IMR-90 (cell line): ENCODE measurements at regions not wholly inside any gene's neighbourhood (a gene's known extent, or its start where the extent isn't known, plus 50 kb on each side); places are given as distances from the start of the nearest gene placed in this dataset.

Experiments used
- ATAC-seq: fragments of 200-7000 bp; cut with Tn5 transposase; 2 replicates; pipeline ENCODE4 v1.9.1; 2020; ENCODE audit warnings: low read depth, mild to moderate bottlenecking, moderate library complexity
- BruUV-seq: library from RNA; stranded (reverse); fragments of 400-500 nt; replicated peaks from 2 replicates; lab custom pipeline; 2021; lab: Mats Ljungman, UMichigan
- CTCF ChIA-PET: fragments of 300-600 bp; formaldehyde crosslinking; extraction: SDS; loops from one replicate; lab custom pipeline; 2021; ENCODE audit warnings: antibody characterized with exemption; lab: Yijun Ruan, JAX
- POLR2A ChIA-PET: fragments of 300-600 bp; sonication (Branson Sonifier 250); formaldehyde crosslinking; loops from one replicate; lab custom pipeline; 2022; ENCODE audit warnings: antibody characterized with exemption; ENCODE audit not compliant: unreplicated experiment; lab: Charles Lee
- DNase-seq: peaks from one replicate; pipeline ENCODE4 v3.0.0; 2013
- H2AFZ ChIP-seq: replicated peaks from 2 replicates; pipeline ENCODE3; 2013; ENCODE audit warnings: low read length, mild to moderate bottlenecking; ENCODE audit not compliant: poor library complexity
- H2AK5ac ChIP-seq: 2 replicates; pipeline ENCODE4 v1.6.1; 2013; ENCODE audit warnings: low read depth, low read length, inconsistent platforms
- H2AK9ac ChIP-seq: replicated peaks from 2 replicates; pipeline ENCODE3; 2013; ENCODE audit warnings: mild to moderate bottlenecking, low read depth, low read length, moderate library complexity; ENCODE audit not compliant: poor library complexity
- H2BK120ac ChIP-seq: 2 replicates; pipeline ENCODE4 v1.6.1; 2013; ENCODE audit warnings: low read depth, low read length, inconsistent platforms
- H2BK15ac ChIP-seq: 3 replicates; pipeline ENCODE4 v1.6.1; 2013; ENCODE audit warnings: low read depth, low read length, inconsistent platforms
- H2BK20ac ChIP-seq: 2 replicates; pipeline ENCODE4 v1.6.1; 2013; ENCODE audit warnings: low read depth, mild to moderate bottlenecking, inconsistent platforms, low read length, moderate library complexity
- H2BK5ac ChIP-seq: 2 replicates; pipeline ENCODE4 v1.6.1; 2013; ENCODE audit warnings: mild to moderate bottlenecking, low read depth, low read length, inconsistent platforms; ENCODE audit not compliant: poor library complexity, severe bottlenecking
- H3K14ac ChIP-seq: replicated peaks from 2 replicates; pipeline ENCODE4 v1.6.1; 2013; ENCODE audit warnings: low read depth, low read length, inconsistent platforms
- H3K18ac ChIP-seq: 2 replicates; pipeline ENCODE4 v1.6.1; 2013; ENCODE audit warnings: low read depth, low read length, control low read depth
- H3K23ac ChIP-seq: 2 replicates; pipeline ENCODE4 v1.6.1; 2013; ENCODE audit warnings: low read depth, low read length, inconsistent platforms
- H3K27ac ChIP-seq: 2 replicates; pipeline ENCODE4 v1.5.1; 2013; ENCODE audit warnings: mild to moderate bottlenecking, control low read depth, low read length; ENCODE audit not compliant: insufficient read depth
- H3K27me3 ChIP-seq: 2 replicates; pipeline ENCODE4 v1.6.1; 2013; ENCODE audit warnings: low read length; ENCODE audit not compliant: control insufficient read depth, insufficient read depth
- H3K36me3 ChIP-seq: 2 replicates; pipeline ENCODE4 v1.6.1; 2013; ENCODE audit warnings: low read length, mixed read lengths; ENCODE audit not compliant: control insufficient read depth, insufficient read depth
- H3K4ac ChIP-seq: 2 replicates; pipeline ENCODE4 v1.6.1; 2013; ENCODE audit warnings: low read depth, low read length, inconsistent platforms
- H3K4me1 ChIP-seq: 2 replicates; pipeline ENCODE4 v1.6.1; 2013; ENCODE audit warnings: low read length, mixed read lengths; ENCODE audit not compliant: control insufficient read depth, insufficient read depth
- H3K4me2 ChIP-seq: 2 replicates; pipeline ENCODE4 v1.6.1; 2013; ENCODE audit warnings: low read depth, mild to moderate bottlenecking, control low read depth, low read length, moderate library complexity
- H3K4me3 ChIP-seq: 2 replicates; pipeline ENCODE4 v1.5.1; 2013; ENCODE audit warnings: low read depth, mild to moderate bottlenecking, control low read depth, low read length, moderate library complexity; ENCODE audit not compliant: insufficient read depth
- H3K56ac ChIP-seq: 2 replicates; pipeline ENCODE4 v1.6.1; 2013; ENCODE audit warnings: low read length, inconsistent platforms; ENCODE audit not compliant: insufficient read depth; ENCODE audit errors: extremely low read depth
- H3K79me1 ChIP-seq, 2 experiments: 2 replicates each; pipeline ENCODE4 v1.6.1; 2013; ENCODE audit warnings: low read length in 2 of 2, inconsistent platforms in 1 of 2, low read depth in 1 of 2
- H3K9ac ChIP-seq: 2 replicates; pipeline ENCODE4 v1.6.1; 2013; ENCODE audit warnings: low read depth, low read length, control low read depth
- H3K9me1 ChIP-seq: 2 replicates; pipeline ENCODE4 v1.6.1; 2013; ENCODE audit warnings: low read length, inconsistent platforms; ENCODE audit not compliant: insufficient read depth
- H3K9me3 ChIP-seq: 2 replicates; pipeline ENCODE4 v1.6.1; 2013; ENCODE audit warnings: low read length; ENCODE audit not compliant: control insufficient read depth, insufficient read depth
- H4K20me1 ChIP-seq: 2 replicates; pipeline ENCODE4 v1.6.1; 2013; ENCODE audit warnings: low read length, inconsistent platforms; ENCODE audit not compliant: insufficient read depth
- H4K5ac ChIP-seq: 2 replicates; pipeline ENCODE4 v1.6.1; 2013; ENCODE audit warnings: mild to moderate bottlenecking, low read depth, low read length, control low read depth
- H4K8ac ChIP-seq, 2 experiments: 2 replicates each; pipeline ENCODE4 v1.6.1; 2013; ENCODE audit warnings: low read depth in 2 of 2, low read length in 2 of 2, control low read depth in 1 of 2, inconsistent platforms in 1 of 2
- H4K91ac ChIP-seq: 2 replicates; pipeline ENCODE4 v1.6.1; 2013; ENCODE audit warnings: low read depth, low read length, inconsistent platforms; ENCODE audit not compliant: insufficient read depth
- BHLHE40 ChIP-seq: fragments of 150-350 bp; IDR thresholded peaks from 2 replicates; pipeline ENCODE4 v1.6.1; 2016; ENCODE audit warnings: mild to moderate bottlenecking, low read depth, low read length
- CEBPB ChIP-seq: IDR thresholded peaks from 2 replicates; pipeline ENCODE4 v1.6.1; 2012; ENCODE audit warnings: low read depth, low read length, improper control_type of control experiment
- CHD1 ChIP-seq: IDR thresholded peaks from 2 replicates; pipeline ENCODE4 v1.6.1; 2012; ENCODE audit warnings: low read depth, low read length, improper control_type of control experiment
- MAZ ChIP-seq: IDR thresholded peaks from 2 replicates; pipeline ENCODE4 v1.6.1; 2012; ENCODE audit warnings: low read depth, mild to moderate bottlenecking, low read length, improper control_type of control experiment, moderate library complexity, borderline replicate concordance
- POLR2A ChIP-seq: IDR thresholded peaks from 2 replicates; pipeline ENCODE4 v1.6.1; 2012; ENCODE audit warnings: mild to moderate bottlenecking, low read depth, low read length
- RAD21 ChIP-seq: IDR thresholded peaks from 2 replicates; pipeline ENCODE4 v1.6.1; 2012; ENCODE audit warnings: low read length, improper control_type of control experiment
- RFX5 ChIP-seq: IDR thresholded peaks from 2 replicates; pipeline ENCODE4 v1.8.0; 2012; ENCODE audit warnings: low read depth, mild to moderate bottlenecking, low read length, moderate library complexity
- SMC3 ChIP-seq: fragments of 150-350 bp; IDR thresholded peaks from 2 replicates; pipeline ENCODE4 v1.6.1; 2016; ENCODE audit warnings: low read depth, mild to moderate bottlenecking, antibody characterized with exemption, low read length, moderate library complexity
- WGBS, 2 experiments: methylation state at CpG; one replicate each; pipeline versions ENCODE4 v1.1.5 to v1.1.7; 2013; ENCODE audit warnings: missing lambda C conversion rate in 2 of 2; ENCODE audit not compliant: insufficient read length in 1 of 2; ENCODE audit errors: extremely low coverage in 2 of 2; 5-methylcytosine and 5-hydroxymethylcytosine counted together
- dilution Hi-C: fragments of 300-500 bp; cut with HindIII; formaldehyde crosslinking; loops from one replicate; pipeline ENCODE4 v1.14.3; 2018; ENCODE audit warnings: low sequenced_read_pairs; ENCODE audit not compliant: unreplicated experiment
- in situ Hi-C: fragments of 300-500 bp; cut with MboI; formaldehyde crosslinking; loops from 3 replicates; pipeline ENCODE4 v1.14.3; 2019; ENCODE audit warnings: low sequenced_read_pairs, inconsistent platforms, mixed read lengths
- intact Hi-C: fragments of 100-400 bp; cut with micrococcal nuclease; formaldehyde crosslinking; loops from 2 replicates; pipeline ENCODE4 v1.10.0; 2022
- TF ChIP-seq, protein P1 (sequence below): fragments of 150-350 bp; IDR thresholded peaks from 2 replicates; pipeline ENCODE4 v1.6.1; 2017; ENCODE audit warnings: mild to moderate bottlenecking, antibody characterized with exemption, low read length, low read depth
- TF ChIP-seq, protein P2 (sequence below): fragments of 150-350 bp; IDR thresholded peaks from 2 replicates; pipeline ENCODE4 v1.6.1; 2016; ENCODE audit warnings: low read depth, mild to moderate bottlenecking, low read length, moderate library complexity, borderline replicate concordance
- TF ChIP-seq, protein P3 (sequence below): conservative IDR thresholded peaks from 2 replicates; pipeline ENCODE4 v1.5.1; 2012; ENCODE audit warnings: mild to moderate bottlenecking, low read depth, low read length, improper control_type of control experiment

DNA sequence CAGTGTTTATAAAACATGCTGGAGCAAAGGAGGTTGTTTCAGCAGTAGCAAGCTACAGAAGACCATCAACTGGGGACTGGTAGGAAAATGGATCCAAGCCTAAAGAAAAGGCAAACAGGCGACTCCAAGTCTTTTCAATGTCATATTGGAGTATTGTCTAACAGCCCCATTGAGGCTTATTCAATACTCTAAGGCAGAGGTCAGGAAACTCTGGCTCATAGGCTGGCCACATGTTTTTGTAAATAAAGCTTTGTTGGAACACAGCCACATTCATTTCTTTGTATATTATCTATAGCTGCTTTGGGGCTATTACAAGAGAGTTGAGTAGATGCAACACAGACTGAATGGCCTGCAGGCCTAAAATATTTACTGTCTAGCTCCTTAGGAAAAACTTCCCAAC lies 77.5 kb downstream of the RPL22L1 start:
- no CpG with 5 or more reads among the region's 1 CpG for WGBS, 2 experiments
- Histone ChIP-seq H3K9me1 (no peaks in the 10 kb centered on the region), H3K14ac (0 out of 2 replicates have a peak overlapping the region, but pooled peaks have one; percentile 13), H3K18ac (peak overlapping the region; percentile 45; the same call in 1 of the 2 replicates), H3K79me1 (no peaks in the 10 kb centered on the region), H2BK120ac (0 out of 2 replicates have a peak overlapping the region, but pooled peaks have one; percentile 1), H3K23ac (no peak overlapping the region), H4K5ac (no peak overlapping the region; the same call in 1 of the 2 replicates), H3K36me3 (no peaks in the 10 kb centered on the region), H2AFZ (no peak overlapping the region), H4K91ac (no peak overlapping the region), H4K20me1 (no peaks in the 10 kb centered on the region), H3K4me1 (peaks cover 5% of the 10 kb centered on the region), H2BK5ac (no peak overlapping the region), H3K4me2 (no peak overlapping the region), H3K27me3 (no peaks in the 10 kb centered on the region), H3K27ac (no peak overlapping the region), H3K4ac (peak overlapping the region; percentile 20; the same call in 1 of the 2 replicates), H4K8ac (no peak overlapping the region; a peak in 1 of 4 replicates), H3K9me3 (no peaks in the 10 kb centered on the region), H3K56ac (no peak overlapping the region; the same call in 1 of the 2 replicates), H2BK15ac (no peak overlapping the region; the same call in 2 of the 3 replicates), H2AK9ac (no peak overlapping the region), H2AK5ac (no peak overlapping the region), H2BK20ac (peak overlapping the region; percentile 74; the same call in 1 of the 2 replicates), H3K4me3 (no peak overlapping the region), H3K9ac (no peak overlapping the region)
- no TSS peak for BruUV-seq
- intact Hi-C loops (no loop called here), dilution Hi-C loops (no loop called here), in situ Hi-C loops (no loop called here)
- DNase-seq: peak; percentile 23
- peak; percentile 57 for ATAC-seq
- TF ChIP-seq MAZ (no peak), RFX5 (no peak), SMC3 (no peak), CEBPB (no peak), RAD21 (no peak), POLR2A (no peak), BHLHE40 (no peak), CHD1 (no peak)
- TF ChIP-seq, protein P1, sequence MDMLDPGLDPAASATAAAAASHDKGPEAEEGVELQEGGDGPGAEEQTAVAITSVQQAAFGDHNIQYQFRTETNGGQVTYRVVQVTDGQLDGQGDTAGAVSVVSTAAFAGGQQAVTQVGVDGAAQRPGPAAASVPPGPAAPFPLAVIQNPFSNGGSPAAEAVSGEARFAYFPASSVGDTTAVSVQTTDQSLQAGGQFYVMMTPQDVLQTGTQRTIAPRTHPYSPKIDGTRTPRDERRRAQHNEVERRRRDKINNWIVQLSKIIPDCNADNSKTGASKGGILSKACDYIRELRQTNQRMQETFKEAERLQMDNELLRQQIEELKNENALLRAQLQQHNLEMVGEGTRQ: no peak
- TF ChIP-seq, protein P2, sequence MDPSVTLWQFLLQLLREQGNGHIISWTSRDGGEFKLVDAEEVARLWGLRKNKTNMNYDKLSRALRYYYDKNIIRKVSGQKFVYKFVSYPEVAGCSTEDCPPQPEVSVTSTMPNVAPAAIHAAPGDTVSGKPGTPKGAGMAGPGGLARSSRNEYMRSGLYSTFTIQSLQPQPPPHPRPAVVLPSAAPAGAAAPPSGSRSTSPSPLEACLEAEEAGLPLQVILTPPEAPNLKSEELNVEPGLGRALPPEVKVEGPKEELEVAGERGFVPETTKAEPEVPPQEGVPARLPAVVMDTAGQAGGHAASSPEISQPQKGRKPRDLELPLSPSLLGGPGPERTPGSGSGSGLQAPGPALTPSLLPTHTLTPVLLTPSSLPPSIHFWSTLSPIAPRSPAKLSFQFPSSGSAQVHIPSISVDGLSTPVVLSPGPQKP: no peak
- TF ChIP-seq, protein P3, sequence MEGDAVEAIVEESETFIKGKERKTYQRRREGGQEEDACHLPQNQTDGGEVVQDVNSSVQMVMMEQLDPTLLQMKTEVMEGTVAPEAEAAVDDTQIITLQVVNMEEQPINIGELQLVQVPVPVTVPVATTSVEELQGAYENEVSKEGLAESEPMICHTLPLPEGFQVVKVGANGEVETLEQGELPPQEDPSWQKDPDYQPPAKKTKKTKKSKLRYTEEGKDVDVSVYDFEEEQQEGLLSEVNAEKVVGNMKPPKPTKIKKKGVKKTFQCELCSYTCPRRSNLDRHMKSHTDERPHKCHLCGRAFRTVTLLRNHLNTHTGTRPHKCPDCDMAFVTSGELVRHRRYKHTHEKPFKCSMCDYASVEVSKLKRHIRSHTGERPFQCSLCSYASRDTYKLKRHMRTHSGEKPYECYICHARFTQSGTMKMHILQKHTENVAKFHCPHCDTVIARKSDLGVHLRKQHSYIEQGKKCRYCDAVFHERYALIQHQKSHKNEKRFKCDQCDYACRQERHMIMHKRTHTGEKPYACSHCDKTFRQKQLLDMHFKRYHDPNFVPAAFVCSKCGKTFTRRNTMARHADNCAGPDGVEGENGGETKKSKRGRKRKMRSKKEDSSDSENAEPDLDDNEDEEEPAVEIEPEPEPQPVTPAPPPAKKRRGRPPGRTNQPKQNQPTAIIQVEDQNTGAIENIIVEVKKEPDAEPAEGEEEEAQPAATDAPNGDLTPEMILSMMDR: no peak
- POLR2A ChIA-PET: no interaction called here
- CTCF ChIA-PET: interaction anchor here (0.7 to 0.9 kb wide), 2 partner anchors 14 to 379 kb away, joined by 3 to 4 read pairs; no protein-coding TSS in a partner anchor
